GM23338 (cell line): ENCODE measurements at regions not wholly inside any gene's neighbourhood (a gene's known extent, or its start where the extent isn't known, plus 50 kb on each side); places are given as distances from the start of the nearest gene placed in this dataset.
A peak's percentile ranks its signal among the peaks of the same experiment; 100 is the strongest.
"Not testable (repeated sequence)": the region's sequence is repeated elsewhere in the genome, so short reads cannot be mapped to it uniquely, and the experiment has no call there.

ENCODE experiments used
- ATAC-seq: fragments of 200-7000 bp; cut with Tn5 transposase; 3 replicates; pipeline ENCODE4 v1.9.1; 2020
- DNase-seq: peaks from one replicate; pipeline ENCODE4 v3.0.0-alpha.2; 2015; ENCODE audit warnings: low spot score
- H2AFZ ChIP-seq: fragments of 200-600 bp; sonication (generic); 2 replicates; pipeline ENCODE4 v1.8.0; 2016; ENCODE audit warnings: antibody characterized with exemption, mild to moderate bottlenecking, moderate library complexity
- H3F3A ChIP-seq: fragments of 200-600 bp; sonication (generic); replicated peaks from 2 replicates; pipeline ENCODE4 v1.8.0; 2017; ENCODE audit warnings: antibody characterized with exemption, mixed run types, low read depth
- H3K27ac ChIP-seq: fragments of 200-600 bp; sonication (generic); 2 replicates; pipeline ENCODE4 v1.6.1; 2016; ENCODE audit warnings: low read depth
- H3K27me3 ChIP-seq: fragments of 200-600 bp; sonication (generic); 2 replicates; pipeline ENCODE4 v1.8.0; 2016; ENCODE audit warnings: mild to moderate bottlenecking, mixed run types, moderate library complexity; ENCODE audit not compliant: insufficient read depth
- H3K36me3 ChIP-seq: fragments of 200-600 bp; sonication (generic); 2 replicates; pipeline ENCODE4 v1.8.0; 2016; ENCODE audit warnings: mild to moderate bottlenecking; ENCODE audit not compliant: insufficient read depth
- H3K4me1 ChIP-seq: fragments of 200-600 bp; sonication (generic); 2 replicates; pipeline ENCODE4 v1.8.0; 2016; ENCODE audit warnings: mild to moderate bottlenecking, moderate library complexity; ENCODE audit not compliant: insufficient read depth
- H3K4me2 ChIP-seq: fragments of 200-600 bp; sonication (generic); 2 replicates; pipeline ENCODE4 v1.7.1; 2017; ENCODE audit warnings: mixed run types
- H3K4me3 ChIP-seq: fragments of 200-600 bp; sonication (generic); 2 replicates; pipeline ENCODE4 v1.6.1; 2016; ENCODE audit warnings: mixed run types
- H3K79me2 ChIP-seq: fragments of 200-600 bp; sonication (generic); replicated peaks from 2 replicates; pipeline ENCODE4 v1.8.0; 2017; ENCODE audit warnings: mild to moderate bottlenecking; ENCODE audit not compliant: insufficient read depth
- H3K9me2 ChIP-seq: fragments of 200-600 bp; sonication (generic); 2 replicates; pipeline ENCODE4 v1.8.0; 2017; ENCODE audit not compliant: insufficient read depth
- H4K20me1 ChIP-seq: fragments of 200-600 bp; sonication (generic); replicated peaks from 2 replicates; pipeline ENCODE4 v1.8.0; 2017; ENCODE audit warnings: mild to moderate bottlenecking; ENCODE audit not compliant: insufficient read depth
- H3K27ac Mint-ChIP-seq: 2 replicates; pipeline ENCODE4 v1.8.0; 2020; ENCODE audit warnings: inconsistent platforms, mild to moderate bottlenecking, moderate library complexity, mixed read lengths
- H3K27me3 Mint-ChIP-seq: 3 replicates; pipeline ENCODE4 v1.8.0; 2022; ENCODE audit warnings: low read depth, mild to moderate bottlenecking, moderate library complexity, mixed read lengths, inconsistent platforms; ENCODE audit not compliant: insufficient read depth, poor library complexity
- H3K36me3 Mint-ChIP-seq: 3 replicates; pipeline ENCODE4 v1.8.0; 2021; ENCODE audit warnings: low read depth, mild to moderate bottlenecking, inconsistent platforms, moderate library complexity, mixed read lengths
- H3K4me1 Mint-ChIP-seq: 3 replicates; pipeline ENCODE4 v1.8.0; 2020; ENCODE audit warnings: mild to moderate bottlenecking, inconsistent platforms, mixed read lengths
- H3K4me3 Mint-ChIP-seq: 3 replicates; pipeline ENCODE4 v1.8.0; 2021; ENCODE audit warnings: moderate library complexity, mild to moderate bottlenecking, inconsistent platforms, mixed read lengths
- H3K9me3 Mint-ChIP-seq: 3 replicates; pipeline ENCODE4 v1.8.0; 2020; ENCODE audit warnings: moderate library complexity, mild to moderate bottlenecking, inconsistent platforms, mixed read lengths
- CREB1 ChIP-seq: fragments of 250-450 bp; sonication (Bioruptor Pico); IDR thresholded peaks from 2 replicates; pipeline ENCODE4 v1.5.0; 2020; ENCODE audit warnings: low read depth, mild to moderate bottlenecking, moderate library complexity
- EZH2phosphoT487 ChIP-seq: fragments of 200-600 bp; sonication (generic); IDR thresholded peaks from one replicate; pipeline ENCODE4 v1.8.1; 2018; ENCODE audit warnings: antibody characterized with exemption; ENCODE audit not compliant: unreplicated experiment
- STAT1 ChIP-seq: IDR thresholded peaks from one replicate; pipeline ENCODE4 v1.6.1; 2016; ENCODE audit warnings: antibody characterized with exemption; ENCODE audit not compliant: unreplicated experiment
- TF ChIP-seq, protein P1 (sequence below): IDR thresholded peaks from 2 replicates; pipeline ENCODE4 v1.6.1; 2016; ENCODE audit warnings: antibody characterized with exemption
- TF ChIP-seq, protein P2 (sequence below): IDR thresholded peaks from one replicate; pipeline ENCODE4 v1.6.1; 2018; ENCODE audit warnings: antibody characterized with exemption; ENCODE audit not compliant: unreplicated experiment
- TF ChIP-seq, protein P3 (sequence below), 2 experiments: fragments of 200-600 bp in 1 of 2; sonication (generic) in 1 of 2; conservative IDR thresholded peaks; 2 replicates each; pipeline versions ENCODE4 v1.5.1 to v1.6.1; 2016 to 2017; ENCODE audit warnings: antibody characterized with exemption in 2 of 2, low read depth in 2 of 2, mild to moderate bottlenecking in 2 of 2, moderate library complexity in 1 of 2

DNA sequence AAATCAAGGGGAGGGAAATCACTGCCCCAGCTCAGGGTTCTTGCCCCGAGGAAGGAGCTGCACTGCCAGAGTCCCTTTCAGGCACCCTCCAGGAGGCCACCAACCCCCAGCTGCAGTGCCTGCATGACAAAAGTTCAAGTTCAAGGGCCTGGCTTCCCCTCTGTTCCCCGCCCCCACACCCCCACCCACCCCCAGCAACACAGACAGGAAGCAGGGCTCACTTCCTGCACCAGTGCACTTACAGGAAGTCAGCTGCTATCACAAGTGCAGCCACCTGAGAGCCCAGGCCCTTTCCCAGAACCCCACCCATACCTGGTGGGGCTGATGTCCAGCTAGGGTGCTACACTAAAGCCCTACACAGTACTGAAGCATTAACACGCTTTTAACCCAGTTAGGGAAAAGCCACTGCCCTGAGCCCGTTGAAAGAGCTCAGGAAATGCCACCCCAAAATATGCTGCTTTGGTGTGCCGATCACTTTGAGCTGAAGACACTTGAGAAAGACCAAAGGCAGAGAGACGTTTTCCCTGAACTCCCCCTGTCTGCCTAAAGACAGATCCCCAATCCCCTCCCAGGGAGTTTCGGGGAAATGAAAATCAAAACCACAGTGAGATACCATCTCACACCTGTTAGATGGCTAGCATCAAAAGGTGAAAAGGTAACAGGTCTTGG is 109.9 kb upstream of the CAB39 start:
- no peak overlapping the region for H3K27ac Mint-ChIP-seq
- Histone ChIP-seq H3F3A (no peaks in the 10 kb centered on the region), H3K4me1 (peaks cover 9% of the 10 kb centered on the region), H3K79me2 (no peaks in the 10 kb centered on the region), H3K27me3 (no peaks in the 10 kb centered on the region), H3K4me3 (no peak overlapping the region), H3K36me3 (no peaks in the 10 kb centered on the region), H3K9me2 (no peaks in the 10 kb centered on the region), H2AFZ (no peak overlapping the region; the same call in 1 of the 2 replicates), H4K20me1 (no peaks in the 10 kb centered on the region), H3K4me2 (no peak overlapping the region), H3K27ac (no peak overlapping the region)
- peaks cover 7% of the 10 kb centered on the region for H3K9me3 Mint-ChIP-seq
- H3K36me3 Mint-ChIP-seq: peaks cover 3% of the 10 kb centered on the region; the same call in 1 of the 3 replicates
- no peak overlapping the region for H3K4me3 Mint-ChIP-seq
- H3K27me3 Mint-ChIP-seq: peaks cover 7% of the 10 kb centered on the region
- peaks cover 5% of the 10 kb centered on the region; the same call in 2 of the 3 replicates for H3K4me1 Mint-ChIP-seq
- no peak for ATAC-seq
- TF ChIP-seq, protein P1, sequence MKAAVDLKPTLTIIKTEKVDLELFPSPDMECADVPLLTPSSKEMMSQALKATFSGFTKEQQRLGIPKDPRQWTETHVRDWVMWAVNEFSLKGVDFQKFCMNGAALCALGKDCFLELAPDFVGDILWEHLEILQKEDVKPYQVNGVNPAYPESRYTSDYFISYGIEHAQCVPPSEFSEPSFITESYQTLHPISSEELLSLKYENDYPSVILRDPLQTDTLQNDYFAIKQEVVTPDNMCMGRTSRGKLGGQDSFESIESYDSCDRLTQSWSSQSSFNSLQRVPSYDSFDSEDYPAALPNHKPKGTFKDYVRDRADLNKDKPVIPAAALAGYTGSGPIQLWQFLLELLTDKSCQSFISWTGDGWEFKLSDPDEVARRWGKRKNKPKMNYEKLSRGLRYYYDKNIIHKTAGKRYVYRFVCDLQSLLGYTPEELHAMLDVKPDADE: no peak
- TF ChIP-seq STAT1 (no peak), CREB1 (CRISPR knock-in tag) (no peak), EZH2phosphoT487 (no peak)
- TF ChIP-seq, protein P2, sequence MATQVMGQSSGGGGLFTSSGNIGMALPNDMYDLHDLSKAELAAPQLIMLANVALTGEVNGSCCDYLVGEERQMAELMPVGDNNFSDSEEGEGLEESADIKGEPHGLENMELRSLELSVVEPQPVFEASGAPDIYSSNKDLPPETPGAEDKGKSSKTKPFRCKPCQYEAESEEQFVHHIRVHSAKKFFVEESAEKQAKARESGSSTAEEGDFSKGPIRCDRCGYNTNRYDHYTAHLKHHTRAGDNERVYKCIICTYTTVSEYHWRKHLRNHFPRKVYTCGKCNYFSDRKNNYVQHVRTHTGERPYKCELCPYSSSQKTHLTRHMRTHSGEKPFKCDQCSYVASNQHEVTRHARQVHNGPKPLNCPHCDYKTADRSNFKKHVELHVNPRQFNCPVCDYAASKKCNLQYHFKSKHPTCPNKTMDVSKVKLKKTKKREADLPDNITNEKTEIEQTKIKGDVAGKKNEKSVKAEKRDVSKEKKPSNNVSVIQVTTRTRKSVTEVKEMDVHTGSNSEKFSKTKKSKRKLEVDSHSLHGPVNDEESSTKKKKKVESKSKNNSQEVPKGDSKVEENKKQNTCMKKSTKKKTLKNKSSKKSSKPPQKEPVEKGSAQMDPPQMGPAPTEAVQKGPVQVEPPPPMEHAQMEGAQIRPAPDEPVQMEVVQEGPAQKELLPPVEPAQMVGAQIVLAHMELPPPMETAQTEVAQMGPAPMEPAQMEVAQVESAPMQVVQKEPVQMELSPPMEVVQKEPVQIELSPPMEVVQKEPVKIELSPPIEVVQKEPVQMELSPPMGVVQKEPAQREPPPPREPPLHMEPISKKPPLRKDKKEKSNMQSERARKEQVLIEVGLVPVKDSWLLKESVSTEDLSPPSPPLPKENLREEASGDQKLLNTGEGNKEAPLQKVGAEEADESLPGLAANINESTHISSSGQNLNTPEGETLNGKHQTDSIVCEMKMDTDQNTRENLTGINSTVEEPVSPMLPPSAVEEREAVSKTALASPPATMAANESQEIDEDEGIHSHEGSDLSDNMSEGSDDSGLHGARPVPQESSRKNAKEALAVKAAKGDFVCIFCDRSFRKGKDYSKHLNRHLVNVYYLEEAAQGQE: no peak
- DNase-seq: no peak

DNA sequence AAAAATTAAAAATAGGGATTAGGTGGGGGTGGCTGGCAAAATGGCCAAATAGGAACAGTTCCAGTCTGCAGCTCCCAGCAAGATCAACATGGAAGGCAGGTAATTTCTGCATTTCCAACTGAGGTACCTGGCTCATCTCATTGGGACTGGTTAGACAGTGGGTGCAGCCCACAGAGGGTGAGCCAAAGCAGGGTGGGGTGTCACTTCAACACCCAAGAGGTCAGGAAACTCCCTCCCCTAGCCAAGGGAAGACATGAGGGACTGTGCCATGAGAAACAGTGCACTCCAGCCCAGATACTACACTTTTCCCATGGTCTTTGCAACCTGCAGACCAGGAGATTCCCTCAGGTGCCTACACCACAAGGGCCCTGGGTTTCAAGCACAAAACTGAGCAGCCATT is 109.3 kb upstream of the CAB39 start:
- H3K27ac ChIP-seq, H3K4me2 ChIP-seq, ATAC-seq, H3K27me3 Mint-ChIP-seq, H3K36me3 Mint-ChIP-seq, H3K36me3 ChIP-seq, H3K4me1 Mint-ChIP-seq, H2AFZ ChIP-seq, H3K79me2 ChIP-seq, DNase-seq, H3K4me1 ChIP-seq, H3K4me3 Mint-ChIP-seq, H3K9me3 Mint-ChIP-seq, H3K4me3 ChIP-seq, H3K27me3 ChIP-seq, H3F3A ChIP-seq, H4K20me1 ChIP-seq, H3K27ac Mint-ChIP-seq, H3K9me2 ChIP-seq: not testable (repeated sequence)

DNA sequence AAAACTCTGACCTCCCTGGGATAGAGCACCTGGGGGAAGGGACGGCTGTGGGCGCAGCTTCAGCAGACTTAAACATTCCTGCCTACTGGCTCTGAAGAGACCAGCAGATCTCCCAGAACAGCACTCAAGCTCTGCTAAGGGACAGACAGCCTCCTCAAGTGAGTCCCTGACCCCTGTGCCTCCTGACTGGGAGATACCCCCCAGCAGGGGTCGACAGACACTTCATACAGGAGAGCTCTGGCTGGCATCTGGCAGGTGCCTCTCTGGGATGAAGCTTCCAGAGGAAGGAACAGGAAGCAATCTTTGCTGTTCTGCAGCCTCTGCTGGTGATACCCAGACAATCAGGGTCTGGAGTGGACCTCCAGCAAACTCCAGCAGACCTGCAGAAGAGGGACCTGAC is 108.5 kb upstream of the CAB39 start:
- H3K4me1 ChIP-seq, H3F3A ChIP-seq, H3K27me3 Mint-ChIP-seq, H2AFZ ChIP-seq, H3K36me3 Mint-ChIP-seq, H4K20me1 ChIP-seq, H3K27ac ChIP-seq, H3K9me2 ChIP-seq, H3K4me2 ChIP-seq, H3K27me3 ChIP-seq, ATAC-seq, H3K36me3 ChIP-seq, H3K4me3 Mint-ChIP-seq, H3K79me2 ChIP-seq, H3K4me3 ChIP-seq, H3K9me3 Mint-ChIP-seq, DNase-seq, H3K27ac Mint-ChIP-seq, H3K4me1 Mint-ChIP-seq: not testable (repeated sequence)
- TF ChIP-seq, protein P3, sequence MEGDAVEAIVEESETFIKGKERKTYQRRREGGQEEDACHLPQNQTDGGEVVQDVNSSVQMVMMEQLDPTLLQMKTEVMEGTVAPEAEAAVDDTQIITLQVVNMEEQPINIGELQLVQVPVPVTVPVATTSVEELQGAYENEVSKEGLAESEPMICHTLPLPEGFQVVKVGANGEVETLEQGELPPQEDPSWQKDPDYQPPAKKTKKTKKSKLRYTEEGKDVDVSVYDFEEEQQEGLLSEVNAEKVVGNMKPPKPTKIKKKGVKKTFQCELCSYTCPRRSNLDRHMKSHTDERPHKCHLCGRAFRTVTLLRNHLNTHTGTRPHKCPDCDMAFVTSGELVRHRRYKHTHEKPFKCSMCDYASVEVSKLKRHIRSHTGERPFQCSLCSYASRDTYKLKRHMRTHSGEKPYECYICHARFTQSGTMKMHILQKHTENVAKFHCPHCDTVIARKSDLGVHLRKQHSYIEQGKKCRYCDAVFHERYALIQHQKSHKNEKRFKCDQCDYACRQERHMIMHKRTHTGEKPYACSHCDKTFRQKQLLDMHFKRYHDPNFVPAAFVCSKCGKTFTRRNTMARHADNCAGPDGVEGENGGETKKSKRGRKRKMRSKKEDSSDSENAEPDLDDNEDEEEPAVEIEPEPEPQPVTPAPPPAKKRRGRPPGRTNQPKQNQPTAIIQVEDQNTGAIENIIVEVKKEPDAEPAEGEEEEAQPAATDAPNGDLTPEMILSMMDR (conservative IDR thresholded peaks at IDR 0.05; ENCODE audit: low read depth in 2 of 2): 0 out of 4 replicates have a peak, but pooled peaks of 1 of the 2 experiments have one; percentile 1
